Endothelial cell of umbilical vein (primary cell): ENCODE measurements at regions not wholly inside any gene's neighbourhood (a gene's known extent, or its start where the extent isn't known, plus 50 kb on each side); places are given as distances from the start of the nearest gene placed in this dataset.

Experiments
- BruUV-seq: library from RNA; stranded (reverse); fragments of 400-500 nt; replicated peaks from 2 replicates; lab custom pipeline; 2021; lab: Mats Ljungman, UMichigan
- CTCF ChIA-PET: fragments of 300-600, 350-600 bp; sonication (Branson Sonifier 250); formaldehyde crosslinking; loops from one replicate; lab custom pipeline; 2021; ENCODE audit warnings: antibody characterized with exemption, inconsistent platforms; lab: Charles Lee
- POLR2A ChIA-PET: fragments of 300-600, 350-600 bp; sonication (Branson Sonifier 250); formaldehyde crosslinking; loops from one replicate; lab custom pipeline; 2021; ENCODE audit warnings: antibody characterized with exemption, inconsistent platforms; lab: Charles Lee
- DNase-seq: peaks from one replicate; pipeline ENCODE4 v3.0.0-alpha.2; 2011; ENCODE audit warnings: low read depth, low spot score
- FAIRE-seq: peaks from 2 replicates; lab custom pipeline; 2011; peaks lifted over from hg19 to GRCh38; lab: Jason Lieb, UNC
- H2AFZ ChIP-seq: 2 replicates; pipeline ENCODE4 v1.6.0; 2012; ENCODE audit warnings: low read depth, low read length, control low read depth, inconsistent platforms
- H3K27ac ChIP-seq: 2 replicates; pipeline ENCODE4 v1.5.1; 2011; ENCODE audit warnings: low read depth, mild to moderate bottlenecking, control low read depth, low read length, moderate library complexity; ENCODE audit not compliant: insufficient read depth
- H3K27me3 ChIP-seq, 2 experiments: 2 replicates each; pipeline versions ENCODE4 v1.6.0 to v1.6.1; 2011; ENCODE audit warnings: low read length in 2 of 2, mixed read lengths in 1 of 2; ENCODE audit not compliant: control insufficient read depth in 2 of 2, insufficient read depth in 2 of 2
- H3K36me3 ChIP-seq, 2 experiments: 2 replicates in 1 of 2; 3 replicates in 1 of 2; pipeline ENCODE4 v1.5.1; 2011; ENCODE audit warnings: low read length in 2 of 2, mild to moderate bottlenecking in 1 of 2, moderate library complexity in 1 of 2; ENCODE audit not compliant: control insufficient read depth in 2 of 2, insufficient read depth in 2 of 2; ENCODE audit errors: extremely low read depth in 1 of 2
- H3K4me1 ChIP-seq: 3 replicates; pipeline ENCODE4 v1.5.1; 2011; ENCODE audit warnings: mild to moderate bottlenecking, low read length; ENCODE audit not compliant: control insufficient read depth, insufficient read depth; ENCODE audit errors: extremely low read depth
- H3K4me2 ChIP-seq: 2 replicates; pipeline ENCODE4 v1.6.1; 2011; ENCODE audit warnings: low read length, control low read depth, mixed read lengths; ENCODE audit not compliant: insufficient read depth
- H3K4me3 ChIP-seq, 3 experiments: fragments of 200-600 bp in 1 of 3; sonication (generic), shearing (Covaris generic) in 1 of 3; replicated peaks in 1 of 3; 2 replicates each; pipeline ENCODE4 v1.5.1; 2011 to 2016; ENCODE audit warnings: control low read depth in 3 of 3, low read length in 3 of 3, mild to moderate bottlenecking in 2 of 3, inconsistent platforms in 1 of 3, low read depth in 1 of 3, moderate library complexity in 1 of 3; ENCODE audit not compliant: insufficient read depth in 1 of 3
- H3K79me2 ChIP-seq: 2 replicates; pipeline ENCODE4 v1.6.0; 2012; ENCODE audit warnings: low read length, inconsistent platforms; ENCODE audit not compliant: control insufficient read depth, insufficient read depth
- H3K9ac ChIP-seq: replicated peaks from 2 replicates; pipeline ENCODE3; 2011; ENCODE audit warnings: low read length, control low read depth; ENCODE audit not compliant: insufficient read depth; ENCODE audit errors: extremely low read depth
- H3K9me1 ChIP-seq: replicated peaks from 3 replicates; pipeline ENCODE4 v1.6.0; 2011; ENCODE audit warnings: mild to moderate bottlenecking, low read length; ENCODE audit not compliant: control insufficient read depth, insufficient read depth; ENCODE audit errors: extremely low read depth
- H3K9me3 ChIP-seq: replicated peaks from 2 replicates; pipeline ENCODE4 v1.5.1; 2012; ENCODE audit warnings: low read length, inconsistent platforms; ENCODE audit not compliant: control insufficient read depth, insufficient read depth
- H4K20me1 ChIP-seq: replicated peaks from 2 replicates; pipeline ENCODE3; 2011; ENCODE audit warnings: mild to moderate bottlenecking, low read length; ENCODE audit not compliant: control insufficient read depth, insufficient read depth; ENCODE audit errors: extremely low read depth
- EZH2 ChIP-seq: IDR thresholded peaks from 2 replicates; pipeline ENCODE4 v1.6.1; 2012; ENCODE audit warnings: borderline replicate concordance, low read depth, mild to moderate bottlenecking, moderate library complexity, low read length, inconsistent platforms; ENCODE audit not compliant: severe bottlenecking
- FOS ChIP-seq: IDR thresholded peaks from 2 replicates; pipeline ENCODE4 v1.6.1; 2011; ENCODE audit warnings: mild to moderate bottlenecking, low read length, moderate library complexity, borderline replicate concordance; ENCODE audit not compliant: insufficient read depth
- GATA2 ChIP-seq: IDR thresholded peaks from 2 replicates; pipeline ENCODE4 v1.7.0; 2011; ENCODE audit warnings: low read depth, mild to moderate bottlenecking, moderate library complexity, mixed read lengths, low read length; ENCODE audit not compliant: insufficient read length, insufficient read depth
- JUN ChIP-seq: IDR thresholded peaks from 2 replicates; pipeline ENCODE4 v1.6.1; 2011; ENCODE audit warnings: borderline replicate concordance, low read depth; ENCODE audit not compliant: insufficient read length, insufficient read depth
- MAX ChIP-seq: IDR thresholded peaks from 2 replicates; pipeline ENCODE4 v1.6.1; 2011; ENCODE audit not compliant: insufficient read depth, insufficient read length
- MYC ChIP-seq: IDR thresholded peaks from one replicate; pipeline ENCODE4 v1.6.1; 2011; ENCODE audit warnings: mild to moderate bottlenecking, low read depth, low read length
- POLR2A ChIP-seq: IDR thresholded peaks from 2 replicates; pipeline ENCODE4 v1.6.1; 2012; ENCODE audit warnings: low read depth, mild to moderate bottlenecking, control low read depth, low read length
- POLR2AphosphoS5 ChIP-seq: IDR thresholded peaks from 2 replicates; pipeline ENCODE4 v1.6.1; 2012; ENCODE audit warnings: low read depth, mild to moderate bottlenecking, control low read depth, low read length, moderate library complexity; ENCODE audit not compliant: insufficient read depth
- dilution Hi-C: fragments of 300-500 bp; cut with MboI; formaldehyde crosslinking; loops from one replicate; pipeline ENCODE4 v1.15.0; 2019; ENCODE audit warnings: low sequenced_read_pairs; ENCODE audit not compliant: extremely low pct_ligation_motif_present
- intact Hi-C: fragments of 100-400 bp; cut with micrococcal nuclease; formaldehyde crosslinking; loops from one replicate; pipeline ENCODE4 v1.10.0; 2022
- TF ChIP-seq, protein P1 (sequence below), 2 donors: IDR thresholded peaks; 1 replicate in 1 of 2; 2 replicates in 1 of 2; pipeline ENCODE4 v1.5.1; 2011; ENCODE audit warnings: low read length in 2 of 2, mild to moderate bottlenecking in 2 of 2, moderate library complexity in 2 of 2, control low read depth in 1 of 2, inconsistent platforms in 1 of 2, low read depth in 1 of 2; ENCODE audit not compliant: insufficient read depth in 1 of 2; ENCODE audit errors: extremely low read depth in 1 of 2

DNA sequence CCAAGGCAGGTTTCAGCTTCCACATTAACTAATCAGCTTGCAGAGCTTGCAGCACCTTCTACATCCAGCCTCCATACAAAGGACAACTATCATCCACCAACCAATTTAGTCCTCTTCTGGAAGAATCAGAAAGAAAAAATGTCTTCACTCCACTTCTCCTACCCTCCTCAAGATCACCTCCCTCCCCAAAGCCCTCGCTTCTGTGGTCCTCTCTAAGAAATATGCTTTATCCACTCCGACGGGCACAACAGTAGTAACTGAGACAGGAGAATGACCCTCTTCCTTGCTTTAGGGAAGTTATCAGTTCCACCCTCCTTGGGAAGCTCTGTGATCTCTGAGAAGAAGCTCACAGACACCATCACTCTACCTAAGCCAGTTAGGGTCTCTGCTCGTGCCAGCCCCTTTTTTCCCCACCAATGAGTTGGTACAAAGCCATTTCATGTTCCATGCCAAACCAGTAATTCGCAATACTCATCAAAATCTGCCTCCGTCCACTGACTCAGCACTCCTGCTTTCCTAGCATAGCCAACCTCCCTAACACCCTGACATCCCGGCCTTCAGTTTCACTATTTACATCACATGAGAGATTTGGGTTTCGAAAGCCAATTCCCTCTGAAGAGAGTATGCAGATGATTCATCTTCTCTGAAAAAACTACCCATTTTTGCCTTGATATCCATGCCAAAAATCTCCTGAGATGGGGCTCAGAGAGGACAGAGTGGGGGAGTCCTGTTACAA, 114.1 kb upstream of the PKDCC start:
- H2AFZ ChIP-seq: no peak overlapping the region

More for the DNA sequence above, 114.1 kb upstream of the PKDCC start:
- no peaks in the 10 kb centered on the region for H3K79me2 ChIP-seq
- CTCF ChIA-PET: no interaction called here
- H3K27ac ChIP-seq: no peak overlapping the region
- H3K9me1 ChIP-seq: no peaks in the 10 kb centered on the region
- TF ChIP-seq FOS: no peak
- TF ChIP-seq GATA2: no peak
- TF ChIP-seq POLR2A: no peak
- TF ChIP-seq JUN: no peak
- no peak for TF ChIP-seq MYC
- no peak for TF ChIP-seq MAX
- no peak for TF ChIP-seq POLR2AphosphoS5
- TF ChIP-seq EZH2: no peak
- TF ChIP-seq, protein P1, sequence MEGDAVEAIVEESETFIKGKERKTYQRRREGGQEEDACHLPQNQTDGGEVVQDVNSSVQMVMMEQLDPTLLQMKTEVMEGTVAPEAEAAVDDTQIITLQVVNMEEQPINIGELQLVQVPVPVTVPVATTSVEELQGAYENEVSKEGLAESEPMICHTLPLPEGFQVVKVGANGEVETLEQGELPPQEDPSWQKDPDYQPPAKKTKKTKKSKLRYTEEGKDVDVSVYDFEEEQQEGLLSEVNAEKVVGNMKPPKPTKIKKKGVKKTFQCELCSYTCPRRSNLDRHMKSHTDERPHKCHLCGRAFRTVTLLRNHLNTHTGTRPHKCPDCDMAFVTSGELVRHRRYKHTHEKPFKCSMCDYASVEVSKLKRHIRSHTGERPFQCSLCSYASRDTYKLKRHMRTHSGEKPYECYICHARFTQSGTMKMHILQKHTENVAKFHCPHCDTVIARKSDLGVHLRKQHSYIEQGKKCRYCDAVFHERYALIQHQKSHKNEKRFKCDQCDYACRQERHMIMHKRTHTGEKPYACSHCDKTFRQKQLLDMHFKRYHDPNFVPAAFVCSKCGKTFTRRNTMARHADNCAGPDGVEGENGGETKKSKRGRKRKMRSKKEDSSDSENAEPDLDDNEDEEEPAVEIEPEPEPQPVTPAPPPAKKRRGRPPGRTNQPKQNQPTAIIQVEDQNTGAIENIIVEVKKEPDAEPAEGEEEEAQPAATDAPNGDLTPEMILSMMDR (IDR thresholded peaks at IDR 0.05; ENCODE audit: extremely low read depth in 1 of 2, insufficient read depth in 1 of 2, low read depth in 1 of 2, low read length in 2 of 2): no peak
- FAIRE-seq: no peak
- no peak overlapping the region for H3K4me3 ChIP-seq
- H3K27me3 ChIP-seq: peaks cover 8% of the 10 kb centered on the region in 2 experiments
- intact Hi-C loops: no loop called here
- H3K4me1 ChIP-seq: no peaks in the 10 kb centered on the region
- POLR2A ChIA-PET: no interaction called here
- no peak for DNase-seq
- no peaks in the 10 kb centered on the region for H4K20me1 ChIP-seq
- no peak overlapping the region for H3K4me2 ChIP-seq
- H3K9ac ChIP-seq: no peak overlapping the region
- BruUV-seq: no TSS peak
- dilution Hi-C loops: no loop called here
- H3K9me3 ChIP-seq: no peaks in the 10 kb centered on the region
- no peaks in the 10 kb centered on the region for H3K36me3 ChIP-seq
